DMS53 (cell line): ENCODE measurements at regions not wholly inside any gene's neighbourhood (a gene's known extent, or its start where the extent isn't known, plus 50 kb on each side); places are given as distances from the start of the nearest gene placed in this dataset.
A peak's percentile ranks its signal among the peaks of the same experiment; 100 is the strongest.
"Not testable (repeated sequence)": the region's sequence is repeated elsewhere in the genome, so short reads cannot be mapped to it uniquely, and the experiment has no call there.

ENCODE experiments used
- DNase-seq: peaks from one replicate; lab custom pipeline; 2025; lab: John Stamatoyannopoulos, UW

DNA sequence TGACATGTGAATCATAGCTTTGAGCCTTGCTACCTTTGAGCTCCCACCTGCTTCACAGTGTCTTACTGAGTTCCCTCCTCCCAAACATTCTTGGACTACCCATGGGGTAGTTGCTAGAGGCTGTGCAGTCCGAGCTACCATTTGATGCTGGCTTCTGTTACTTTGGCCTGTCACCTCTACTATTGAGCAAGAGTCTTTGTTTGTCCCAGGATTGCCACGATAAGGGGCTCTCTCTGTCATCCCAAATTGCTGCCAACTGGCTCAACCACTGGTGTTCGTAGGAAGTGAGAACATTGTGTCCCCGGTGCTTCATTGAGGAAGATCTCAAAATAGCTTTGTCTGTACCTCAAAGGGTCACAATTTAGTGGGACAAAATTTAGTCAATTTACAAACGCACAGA lies 59.1 kb upstream of the PAX8 start:
- DNase-seq: no peak

DNA sequence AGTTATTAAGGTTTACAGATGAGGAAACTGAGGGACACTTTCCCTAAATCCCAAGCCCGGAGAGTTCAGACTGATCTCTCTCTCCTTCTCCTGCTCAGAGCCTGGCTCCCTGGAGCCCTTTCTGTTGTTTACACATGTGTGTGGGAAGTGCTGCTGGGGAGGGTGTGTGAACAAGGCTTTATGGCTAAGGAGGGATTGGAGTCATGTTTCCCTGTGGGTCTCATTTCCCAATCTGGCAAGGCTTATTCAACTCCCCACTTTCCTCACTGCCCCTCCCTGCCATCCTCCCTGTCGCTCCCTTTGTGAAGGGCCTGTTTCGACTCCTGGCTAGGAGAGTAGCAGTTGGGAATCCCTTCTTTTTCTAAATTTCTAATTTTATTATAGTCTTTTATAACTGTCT lies 57.3 kb upstream of the PAX8 start:
- peak; percentile 23 for DNase-seq

DNA sequence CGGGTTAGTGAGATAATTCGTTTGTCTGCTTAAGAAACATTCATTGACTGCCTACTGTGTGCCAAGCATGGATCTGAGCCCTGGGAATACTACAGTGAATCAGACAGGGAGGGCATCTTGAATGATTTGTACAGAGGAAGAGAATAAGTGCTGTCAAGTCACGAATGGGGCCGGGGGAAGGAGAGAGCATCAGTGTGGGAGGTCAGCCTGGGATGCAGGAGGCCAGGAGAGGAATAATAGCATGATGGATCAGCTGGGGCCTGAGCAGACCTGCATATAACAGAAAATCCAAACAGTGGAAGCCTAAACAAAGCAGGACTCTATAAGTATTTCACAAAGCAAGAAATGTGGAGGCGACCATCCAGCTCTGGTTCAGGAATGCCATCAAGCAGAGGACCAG lies 55.4 kb upstream of the PAX8 start:
- no peak for DNase-seq

DNA sequence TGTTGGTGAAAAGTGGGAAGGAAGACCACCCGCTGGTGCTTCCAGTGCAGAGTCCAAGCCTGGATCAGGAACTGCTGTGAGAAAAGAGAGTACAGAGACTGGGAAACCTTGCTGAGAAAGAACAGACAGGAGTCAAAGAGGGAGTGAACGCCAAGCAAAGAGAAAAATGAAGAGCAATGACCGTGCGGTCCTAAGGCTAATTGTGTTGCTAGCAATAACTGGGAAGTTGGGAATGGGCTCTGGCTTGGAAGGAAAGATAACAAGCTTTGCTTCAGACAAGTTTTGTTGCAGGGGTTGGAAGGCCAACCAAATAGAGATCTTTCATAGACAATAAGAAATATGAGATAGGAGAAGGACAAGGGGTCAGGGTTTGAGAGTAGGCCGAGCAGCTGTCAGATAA lies 55.0 kb upstream of the PAX8 start:
- DNase-seq: not testable (repeated sequence)

DNA sequence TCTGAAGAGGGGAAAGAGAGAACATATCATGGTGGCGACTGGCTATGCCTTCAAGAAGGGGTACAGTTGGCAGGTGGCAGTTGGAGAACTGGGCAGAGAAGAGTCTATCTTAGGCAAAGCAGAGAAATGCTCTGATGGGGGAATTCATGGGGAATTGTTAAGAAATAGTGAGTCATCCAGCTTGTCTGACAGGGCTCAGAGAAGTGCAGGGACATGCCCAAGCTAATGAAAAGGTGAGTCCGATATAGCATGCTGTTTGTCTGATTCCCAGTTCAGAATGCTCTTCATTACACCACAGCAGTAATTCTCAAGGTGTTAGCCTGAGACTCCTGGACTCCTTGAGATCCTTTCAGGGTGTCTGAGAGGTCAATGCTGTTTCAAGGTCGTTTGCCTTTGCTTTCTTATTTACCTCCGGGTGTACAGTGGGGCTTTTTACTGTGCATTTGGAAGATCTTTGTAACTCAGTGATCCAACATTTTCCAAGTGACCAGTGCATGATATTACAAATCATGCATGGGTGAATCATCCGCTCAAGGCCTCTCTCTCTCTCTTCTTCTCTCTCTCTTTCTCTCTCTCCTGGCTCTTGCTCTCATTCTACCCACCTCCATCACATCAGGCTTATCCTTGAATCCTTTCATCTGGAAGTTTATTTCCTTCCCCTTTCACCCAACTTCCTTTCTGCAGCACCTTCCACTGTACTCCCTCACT lies 51.5 kb upstream of the PAX8 start:
- peak; percentile 43 for DNase-seq

DNA sequence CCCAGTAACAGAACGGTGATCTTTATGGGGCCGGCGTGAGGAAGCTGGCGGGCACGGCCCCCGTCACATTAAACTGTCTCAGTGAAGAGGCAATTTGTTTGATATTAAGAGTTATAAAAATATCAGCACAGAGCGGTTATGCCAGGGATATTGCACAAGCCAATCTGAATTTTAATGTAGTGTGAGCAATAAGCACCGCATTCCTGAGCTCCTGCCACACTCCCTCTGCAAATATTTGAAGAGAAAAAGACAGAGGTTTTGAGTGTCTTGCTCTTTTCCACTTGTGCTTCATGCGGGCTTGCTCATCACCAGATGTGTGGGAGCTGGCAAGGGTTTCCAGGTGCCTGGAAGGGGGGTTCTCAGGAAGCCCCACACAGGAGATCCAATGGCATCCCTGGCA lies 50.3 kb upstream of the PAX8 start:
- peak; percentile 24 for DNase-seq

DNA sequence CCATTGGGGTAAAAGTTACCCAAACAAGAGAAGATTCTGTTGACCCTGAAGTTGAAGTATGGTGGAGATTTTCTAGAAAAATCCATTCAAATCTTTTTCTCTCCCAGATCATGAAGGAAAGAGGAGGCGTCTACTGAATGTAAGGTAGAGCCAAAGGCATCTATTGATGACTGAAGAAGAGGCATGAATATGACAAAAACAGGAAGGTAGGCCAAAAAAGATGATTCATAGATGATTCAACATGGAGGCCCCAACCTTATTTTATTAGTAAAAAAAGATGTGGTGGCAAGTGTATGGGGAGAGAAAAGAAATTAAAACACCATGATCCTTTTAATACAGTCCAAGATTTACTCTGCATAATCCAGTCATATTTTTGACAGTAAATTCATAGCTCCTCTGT lies 49.9 kb upstream of the PAX8 start:
- not testable (repeated sequence) for DNase-seq
